ENCODE measurements at regions not wholly inside any gene's neighbourhood (a gene's known extent, or its start where the extent isn't known, plus 50 kb on each side); places are given as distances from the start of the nearest gene placed in this dataset.
"Not testable (repeated sequence)": the region's sequence is repeated elsewhere in the genome, so short reads cannot be mapped to it uniquely, and the experiment has no call there.

DNA sequence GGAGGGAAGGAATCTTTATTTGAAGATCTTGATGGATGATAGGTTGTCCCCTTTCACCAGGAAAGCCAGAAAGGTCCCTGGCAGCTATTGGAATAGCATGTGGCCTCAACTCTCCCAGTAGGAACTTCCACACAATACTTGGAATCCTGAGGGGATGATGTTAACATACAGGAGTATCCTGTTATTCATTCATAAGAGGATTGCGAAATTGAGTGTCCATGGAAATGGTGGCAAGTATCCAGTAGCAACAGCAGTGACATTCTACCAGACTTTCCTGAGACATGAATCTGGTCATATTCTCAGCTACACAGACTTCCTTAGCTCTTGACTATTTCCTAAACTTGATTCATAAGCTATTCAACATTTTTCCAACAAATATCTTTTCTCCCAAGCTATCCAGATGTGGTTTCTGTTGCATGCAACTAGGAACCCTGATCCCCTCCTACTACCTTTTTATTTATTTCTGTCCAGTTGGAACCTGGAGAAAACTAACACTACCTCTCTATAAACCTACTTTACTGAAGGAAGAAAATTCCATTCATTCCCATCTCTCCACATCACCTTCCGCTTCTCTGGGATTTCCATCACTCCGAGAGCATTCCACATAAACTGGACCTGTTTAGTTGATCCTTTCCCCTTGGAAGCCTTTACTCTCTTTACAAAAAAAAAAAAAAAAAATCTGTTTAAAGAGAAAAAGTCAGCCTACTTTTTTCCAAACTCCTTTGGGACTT is 101.8 kb downstream of the ANXA5 start:
- H3K4me3 ChIP-seq (ENCODE audit: low read length in 2 of 2) = no peak overlapping the region
- H3K27me3 ChIP-seq (ENCODE audit: control insufficient read depth in 3 of 3, insufficient read depth in 3 of 3, low read depth in 1 of 3, low read length in 3 of 3) = no peaks in the 10 kb centered on the region
- H2AFZ ChIP-seq (ENCODE audit: low read length) = peak overlapping the region; percentile 24
- no peak for DNase-seq (ENCODE audit: low spot score)
- no CpG with 5 or more reads among the region's 3 CpGs for WGBS, 2 donors (ENCODE audit: extremely low coverage in 2 of 2, insufficient read length in 2 of 2, insufficient replicate concordance in 1 of 2)
- H2BK15ac ChIP-seq (ENCODE audit: low read length) = no peak overlapping the region
- H4K91ac ChIP-seq (ENCODE audit: low read depth, low read length, poor library complexity) = no peak overlapping the region
- no peak overlapping the region for H3K27ac ChIP-seq (replicated peaks; ENCODE audit: low read length)
- H3K4me1 ChIP-seq (ENCODE audit: control insufficient read depth in 2 of 2, insufficient read depth in 1 of 2, low read depth in 1 of 2, low read length in 2 of 2) = peaks cover 2 to 3% of the 10 kb centered on the region in 2 donors
- no peak overlapping the region for H3K23ac ChIP-seq (ENCODE audit: low read depth, low read length, poor library complexity)
- no peak overlapping the region for H3K4ac ChIP-seq (ENCODE audit: low read length)
- no peak overlapping the region for H4K8ac ChIP-seq (ENCODE audit: low read depth, low read length)
- H2AK5ac ChIP-seq (ENCODE audit: low read depth, low read length) = no peak overlapping the region
- peaks cover 0 to 2% of the 10 kb centered on the region in 2 donors for H3K9me3 ChIP-seq (replicated peaks in 1 of 2; ENCODE audit: control insufficient read depth in 2 of 2, insufficient read depth in 1 of 2, low read depth in 1 of 2, low read length in 2 of 2)
- no peak overlapping the region for H2BK12ac ChIP-seq (ENCODE audit: low read length)
- H3K79me1 ChIP-seq (ENCODE audit: low read depth, low read length) = no peaks in the 10 kb centered on the region
- no peaks in the 10 kb centered on the region for H3K36me3 ChIP-seq (replicated peaks in 1 of 2; ENCODE audit: control insufficient read depth in 2 of 2, insufficient read depth in 2 of 2, low read length in 2 of 2)
- no peak overlapping the region for H2BK5ac ChIP-seq (ENCODE audit: low read length)
- no peak overlapping the region for H3K9ac ChIP-seq (ENCODE audit: low read depth, low read length, poor library complexity)
- H3K18ac ChIP-seq (ENCODE audit: low read length) = no peak overlapping the region
- no peak overlapping the region for H2BK120ac ChIP-seq (ENCODE audit: low read depth, low read length)
- no peak overlapping the region for H3K14ac ChIP-seq (ENCODE audit: low read length)
- no peak overlapping the region for H3K4me2 ChIP-seq (ENCODE audit: insufficient read depth, low read length, poor library complexity, severe bottlenecking)

DNA sequence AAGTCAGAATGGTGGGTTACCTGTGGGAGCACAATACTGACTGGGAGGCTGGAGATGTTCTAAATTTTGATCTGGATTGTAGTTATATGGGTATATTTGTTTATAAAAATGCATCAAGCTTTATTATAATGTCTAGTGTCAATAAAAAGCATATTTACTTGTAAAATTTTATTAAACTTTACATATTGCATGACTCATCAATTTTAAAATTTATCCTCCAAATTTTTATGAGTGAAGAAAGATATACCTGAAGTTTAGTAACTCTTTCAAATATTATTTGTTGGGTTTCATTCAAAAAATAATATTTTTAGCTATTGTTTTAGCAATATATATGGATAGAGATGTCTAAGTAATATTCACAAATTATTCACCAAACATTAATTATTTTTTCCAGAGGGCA is 103.0 kb downstream of the ANXA5 start:
- H3K79me1 ChIP-seq (ENCODE audit: low read depth, low read length) = no peaks in the 10 kb centered on the region

DNA sequence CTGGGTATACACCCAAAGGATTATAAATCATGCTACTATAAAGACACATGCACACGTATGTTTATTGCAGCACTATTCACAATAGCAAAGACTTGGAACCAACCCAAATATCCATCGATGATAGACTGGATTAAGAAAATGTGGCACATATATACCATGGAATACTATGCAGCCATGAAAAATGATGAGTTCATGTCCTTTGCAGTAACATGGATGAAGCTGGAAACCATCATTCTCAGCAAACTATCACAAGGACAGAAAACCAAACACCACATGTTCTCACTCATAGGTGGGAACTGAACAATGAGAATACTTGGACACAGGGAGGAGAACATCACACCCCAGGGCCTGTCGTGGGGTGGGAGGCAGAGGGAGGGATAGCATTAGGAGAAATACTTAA is 104.5 kb downstream of the ANXA5 start:
- H3K36me3 ChIP-seq (replicated peaks in 1 of 2; ENCODE audit: control insufficient read depth in 2 of 2, insufficient read depth in 2 of 2, low read length in 2 of 2); H2BK120ac ChIP-seq (ENCODE audit: low read depth, low read length); H3K79me1 ChIP-seq (ENCODE audit: low read depth, low read length); H3K23ac ChIP-seq (ENCODE audit: low read depth, low read length, poor library complexity); H2BK12ac ChIP-seq (ENCODE audit: low read length); H3K4me3 ChIP-seq (ENCODE audit: low read length in 2 of 2); H2BK15ac ChIP-seq (ENCODE audit: low read length); DNase-seq (ENCODE audit: low spot score); H2AK5ac ChIP-seq (ENCODE audit: low read depth, low read length); H3K9ac ChIP-seq (ENCODE audit: low read depth, low read length, poor library complexity); H3K4me1 ChIP-seq (ENCODE audit: control insufficient read depth in 2 of 2, insufficient read depth in 1 of 2, low read depth in 1 of 2, low read length in 2 of 2); H3K27me3 ChIP-seq (ENCODE audit: control insufficient read depth in 3 of 3, insufficient read depth in 3 of 3, low read depth in 1 of 3, low read length in 3 of 3); H4K91ac ChIP-seq (ENCODE audit: low read depth, low read length, poor library complexity); H3K4ac ChIP-seq (ENCODE audit: low read length); H3K18ac ChIP-seq (ENCODE audit: low read length); H2AFZ ChIP-seq (ENCODE audit: low read length); H3K27ac ChIP-seq (replicated peaks; ENCODE audit: low read length); H3K4me2 ChIP-seq (ENCODE audit: insufficient read depth, low read length, poor library complexity, severe bottlenecking); H3K14ac ChIP-seq (ENCODE audit: low read length); H2BK5ac ChIP-seq (ENCODE audit: low read length); H3K9me3 ChIP-seq (replicated peaks in 1 of 2; ENCODE audit: control insufficient read depth in 2 of 2, insufficient read depth in 1 of 2, low read depth in 1 of 2, low read length in 2 of 2); H4K8ac ChIP-seq (ENCODE audit: low read depth, low read length): not testable (repeated sequence)
- WGBS, 2 donors (ENCODE audit: extremely low coverage in 2 of 2, insufficient read length in 2 of 2, insufficient replicate concordance in 1 of 2) = no CpG with 5 or more reads among the region's 3 CpGs

More for the DNA sequence above, 103.0 kb downstream of the ANXA5 start:
- Histone ChIP-seq H3K4me1 (ENCODE audit: control insufficient read depth in 2 of 2, insufficient read depth in 1 of 2, low read depth in 1 of 2, low read length in 2 of 2) (peaks cover 0 to 2% of the 10 kb centered on the region in 2 donors), H3K9ac (ENCODE audit: low read depth, low read length, poor library complexity) (no peak overlapping the region), H4K8ac (ENCODE audit: low read depth, low read length) (no peak overlapping the region), H2AK5ac (ENCODE audit: low read depth, low read length) (no peak overlapping the region), H2BK5ac (ENCODE audit: low read length) (no peak overlapping the region), H3K14ac (ENCODE audit: low read length) (no peak overlapping the region), H3K9me3 (replicated peaks in 1 of 2; ENCODE audit: control insufficient read depth in 2 of 2, insufficient read depth in 1 of 2, low read depth in 1 of 2, low read length in 2 of 2) (peaks cover 0 to 2% of the 10 kb centered on the region in 2 donors), H3K4me3 (ENCODE audit: low read length in 2 of 2) (no peak overlapping the region), H2BK12ac (ENCODE audit: low read length) (no peak overlapping the region), H3K36me3 (replicated peaks in 1 of 2; ENCODE audit: control insufficient read depth in 2 of 2, insufficient read depth in 2 of 2, low read length in 2 of 2) (no peaks in the 10 kb centered on the region), H3K27ac (replicated peaks; ENCODE audit: low read length) (no peak overlapping the region), H4K91ac (ENCODE audit: low read depth, low read length, poor library complexity) (no peak overlapping the region), H3K23ac (ENCODE audit: low read depth, low read length, poor library complexity) (no peak overlapping the region), H3K4me2 (ENCODE audit: insufficient read depth, low read length, poor library complexity, severe bottlenecking) (no peak overlapping the region), H2AFZ (ENCODE audit: low read length) (no peak overlapping the region), H2BK120ac (ENCODE audit: low read depth, low read length) (no peak overlapping the region), H3K27me3 (ENCODE audit: control insufficient read depth in 3 of 3, insufficient read depth in 3 of 3, low read depth in 1 of 3, low read length in 3 of 3) (no peaks in the 10 kb centered on the region), H2BK15ac (ENCODE audit: low read length) (no peak overlapping the region), H3K4ac (ENCODE audit: low read length) (no peak overlapping the region), H3K18ac (ENCODE audit: low read length) (no peak overlapping the region)
- DNase-seq (ENCODE audit: low spot score) = no peak

DNA sequence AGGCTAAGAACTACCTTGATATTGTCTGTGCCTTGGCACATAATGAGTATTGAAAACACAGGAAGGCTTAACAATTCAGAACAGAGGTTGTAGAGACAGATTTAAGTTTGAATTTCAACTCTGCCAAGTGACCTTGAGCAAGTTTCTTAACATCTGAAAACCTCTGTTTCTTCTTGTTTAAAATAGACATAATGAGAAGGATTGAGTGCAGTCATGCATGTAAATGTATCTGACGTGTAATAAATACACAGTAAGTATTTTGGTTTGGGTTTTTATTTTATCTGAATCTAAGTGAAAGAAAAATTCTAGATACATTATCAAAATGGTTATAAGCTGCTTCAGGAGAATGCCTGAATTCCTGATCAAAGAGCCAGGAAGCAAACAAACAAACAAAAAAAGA is 111.9 kb downstream of the ANXA5 start:
- Histone ChIP-seq H4K91ac (ENCODE audit: low read depth, low read length, poor library complexity) (no peak overlapping the region), H3K4ac (ENCODE audit: low read length) (no peak overlapping the region), H3K14ac (ENCODE audit: low read length) (no peak overlapping the region), H2BK5ac (ENCODE audit: low read length) (no peak overlapping the region), H3K9me3 (replicated peaks in 1 of 2; ENCODE audit: control insufficient read depth in 2 of 2, insufficient read depth in 1 of 2, low read depth in 1 of 2, low read length in 2 of 2) (peaks cover 0 to 3% of the 10 kb centered on the region in 2 donors), H2BK15ac (ENCODE audit: low read length) (no peak overlapping the region), H2AK5ac (ENCODE audit: low read depth, low read length) (no peak overlapping the region), H2BK12ac (ENCODE audit: low read length) (no peak overlapping the region), H4K8ac (ENCODE audit: low read depth, low read length) (no peak overlapping the region), H2BK120ac (ENCODE audit: low read depth, low read length) (no peak overlapping the region), H3K9ac (ENCODE audit: low read depth, low read length, poor library complexity) (no peak overlapping the region), H3K23ac (ENCODE audit: low read depth, low read length, poor library complexity) (no peak overlapping the region), H3K36me3 (replicated peaks in 1 of 2; ENCODE audit: control insufficient read depth in 2 of 2, insufficient read depth in 2 of 2, low read length in 2 of 2) (no peaks in the 10 kb centered on the region), H3K27ac (replicated peaks; ENCODE audit: low read length) (no peak overlapping the region), H3K4me3 (ENCODE audit: low read length in 2 of 2) (no peak overlapping the region), H3K18ac (ENCODE audit: low read length) (no peak overlapping the region), H3K79me1 (ENCODE audit: low read depth, low read length) (no peaks in the 10 kb centered on the region), H3K4me1 (ENCODE audit: control insufficient read depth in 2 of 2, insufficient read depth in 1 of 2, low read depth in 1 of 2, low read length in 2 of 2) (peaks cover 0 to 2% of the 10 kb centered on the region in 2 donors), H2AFZ (ENCODE audit: low read length) (peak overlapping the region; percentile 27), H3K4me2 (ENCODE audit: insufficient read depth, low read length, poor library complexity, severe bottlenecking) (no peak overlapping the region), H3K27me3 (ENCODE audit: control insufficient read depth in 3 of 3, insufficient read depth in 3 of 3, low read depth in 1 of 3, low read length in 3 of 3) (no peaks in the 10 kb centered on the region)
- no peak for DNase-seq (ENCODE audit: low spot score)
- WGBS, 2 donors (ENCODE audit: extremely low coverage in 2 of 2, insufficient read length in 2 of 2, insufficient replicate concordance in 1 of 2) = no CpG with 5 or more reads among the region's 1 CpG

Data from neuronal stem cell (in vitro differentiated cells).